Stomach (tissue), 8 donors: ENCODE measurements at regions not wholly inside any gene's neighbourhood (a gene's known extent, or its start where the extent isn't known, plus 50 kb on each side); places are given as distances from the start of the nearest gene placed in this dataset.

Experiments used
- DNase-seq, 2 donors: peaks; one replicate each; pipeline versions ENCODE4 v3.0.0 to v3.0.0-alpha.2; 2013 to 2019
- H3K27ac ChIP-seq, 5 donors: fragments of 200-600 bp in 4 of 5; sonication (generic) in 4 of 5; one replicate each; pipeline ENCODE4 v1.5.1; 2013 to 2019; ENCODE audit warnings: mild to moderate bottlenecking in 1 of 5, moderate library complexity in 1 of 5
- H3K27me3 ChIP-seq, 3 donors: fragments of 200-600 bp; sonication (generic); one replicate each; pipeline ENCODE4 v1.5.1; 2017 to 2019; ENCODE audit warnings: mixed run types in 1 of 3
- H3K36me3 ChIP-seq, 4 donors: fragments of 200-600 bp; sonication (generic); 1 replicate in 3 of 4; 2 replicates in 1 of 4; pipeline ENCODE4 v1.5.1; 2016 to 2019
- H3K4me1 ChIP-seq, 4 donors: fragments of 200-600 bp; sonication (generic); one replicate each; pipeline ENCODE4 v1.5.1; 2016 to 2019
- H3K4me3 ChIP-seq, 4 donors: fragments of 200-600 bp; sonication (generic) in 3 of 4; one replicate each; pipeline ENCODE4 v1.5.1; 2016 to 2019; ENCODE audit warnings: mild to moderate bottlenecking in 1 of 4
- H3K9me3 ChIP-seq, 4 donors: fragments of 200-600 bp; sonication (generic); one replicate each; pipeline ENCODE4 v1.5.1; 2016 to 2019
- CTCF ChIP-seq, 7 experiments: fragments of 450-650 bp in 4 of 7; fragments of 200-600 bp in 3 of 7; sonication (generic) in 3 of 7; IDR thresholded peaks; one replicate each; pipeline ENCODE4 v1.5.1; 2016 to 2019; ENCODE audit warnings: antibody characterized with exemption in 7 of 7, control low read depth in 2 of 7, mild to moderate bottlenecking in 1 of 7
- EP300 ChIP-seq: sonication (generic); formaldehyde crosslinking; IDR thresholded peaks from one replicate; pipeline ENCODE4 v1.6.1; 2017; ENCODE audit warnings: antibody characterized with exemption
- POLR2A ChIP-seq, 4 donors: fragments of 450-650 bp; IDR thresholded peaks; one replicate each; pipeline ENCODE4 v1.6.1; 2016; ENCODE audit warnings: antibody characterized with exemption in 4 of 4, control low read depth in 2 of 4, mild to moderate bottlenecking in 1 of 4, moderate library complexity in 1 of 4
- POLR2AphosphoS5 ChIP-seq, 3 donors: sonication (generic); formaldehyde crosslinking; IDR thresholded peaks; one replicate each; pipeline ENCODE4 v1.6.1; 2016; ENCODE audit warnings: antibody characterized with exemption in 3 of 3
- WGBS, 5 donors: extraction: QIAGEN DNeasy Blood & Tissue Kit in 3 of 5; methylation state at CpG; one replicate each; pipeline versions ENCODE4 v1.1.5 to v1.1.7; 2013 to 2018; 5-methylcytosine and 5-hydroxymethylcytosine counted together
- intact Hi-C: fragments of 100-400 bp; cut with DNase I; formaldehyde crosslinking; loops from one replicate; pipeline ENCODE4 v1.15.1; 2023; ENCODE audit warnings: low total_unique reads
- donor health status: healthy with polysubstance abuse.
- donor health status: Bipolar disorder and iron deficiency.
- donor health status: healthy.

GRCh38 chr12:87608321-87608720 lies 420.9 kb downstream of the C12orf50 start:
- H3K36me3 ChIP-seq: no peaks in the 10 kb centered on the region
- no peaks in the 10 kb centered on the region for H3K27me3 ChIP-seq
- no peak overlapping the region for H3K27ac ChIP-seq
- DNase-seq: no peak
- TF ChIP-seq EP300 (no peak), POLR2A (IDR thresholded peaks at IDR 0.05) (no peak), POLR2AphosphoS5 (IDR thresholded peaks at IDR 0.05) (no peak), CTCF (IDR thresholded peaks at IDR 0.05) (no peak)
- intact Hi-C loops: no loop called here
- 76 to 89% (median 81%) methylated on average over 2 of the region's 2 CpGs for WGBS, 5 donors
- no peaks in the 10 kb centered on the region for H3K9me3 ChIP-seq
- H3K4me1 ChIP-seq: no peaks in the 10 kb centered on the region
- H3K4me3 ChIP-seq: no peak overlapping the region

- no peak overlapping the region for H3K27ac ChIP-seq
- intact Hi-C loops: no loop called here
- no peaks in the 10 kb centered on the region for H3K27me3 ChIP-seq
- H3K9me3 ChIP-seq: no peaks in the 10 kb centered on the region
- no peaks in the 10 kb centered on the region for H3K4me1 ChIP-seq
- WGBS, 5 donors: 40 to 56% (median 49%) methylated on average over 2 of the region's 2 CpGs
- no peaks in the 10 kb centered on the region for H3K36me3 ChIP-seq
- TF ChIP-seq EP300 (no peak), POLR2A (IDR thresholded peaks at IDR 0.05) (no peak), CTCF (IDR thresholded peaks at IDR 0.05) (no peak), POLR2AphosphoS5 (IDR thresholded peaks at IDR 0.05) (no peak)
- H3K4me3 ChIP-seq: no peak overlapping the region
- no peak for DNase-seq
These were observed 425.5 kb downstream of the C12orf50 start for GRCh38 chr12:87603727-87604126.

- intact Hi-C loops: no loop called here
- Histone ChIP-seq H3K27ac (no peak overlapping the region), H3K4me3 (no peak overlapping the region), H3K27me3 (no peaks in the 10 kb centered on the region), H3K9me3 (no peaks in the 10 kb centered on the region), H3K36me3 (no peaks in the 10 kb centered on the region), H3K4me1 (no peaks in the 10 kb centered on the region)
- TF ChIP-seq POLR2AphosphoS5 (IDR thresholded peaks at IDR 0.05): no peak
- no peak for TF ChIP-seq POLR2A (IDR thresholded peaks at IDR 0.05)
- TF ChIP-seq CTCF (IDR thresholded peaks at IDR 0.05): no peak
- no peak for TF ChIP-seq EP300
- peak in 1 of 2 donors; percentile 3 for DNase-seq
- WGBS, 5 donors: 29 to 50% (median 39%) methylated on average over 3 of the region's 3 CpGs
These were observed 429.7 kb downstream of the C12orf50 start for GRCh38 chr12:87599459-87599858.

- no peak overlapping the region for H3K4me3 ChIP-seq
- no peaks in the 10 kb centered on the region for H3K36me3 ChIP-seq
- H3K27ac ChIP-seq: no peak overlapping the region
- intact Hi-C loops: no loop called here
- WGBS, 5 donors: 66 to 80% (median 69%) methylated on average over 3 of the region's 3 CpGs
- no peaks in the 10 kb centered on the region for H3K4me1 ChIP-seq
- H3K27me3 ChIP-seq: no peaks in the 10 kb centered on the region
- no peak for TF ChIP-seq CTCF (IDR thresholded peaks at IDR 0.05)
- H3K9me3 ChIP-seq: no peaks in the 10 kb centered on the region
- no peak for DNase-seq
These were observed 432.1 kb downstream of the C12orf50 start for GRCh38 chr12:87597114-87597513.

GRCh38 chr12:87596636-87597035 lies 432.6 kb downstream of the C12orf50 start:
- intact Hi-C loops: no loop called here
- TF ChIP-seq EP300 (no peak), POLR2AphosphoS5 (IDR thresholded peaks at IDR 0.05) (no peak), CTCF (IDR thresholded peaks at IDR 0.05) (no peak), POLR2A (IDR thresholded peaks at IDR 0.05) (no peak)
- no peak for DNase-seq
- H3K9me3 ChIP-seq: no peaks in the 10 kb centered on the region
- 88 to 99% (median 95%) methylated on average over 1 of the region's 1 CpG for WGBS, 5 donors
- no peaks in the 10 kb centered on the region for H3K27me3 ChIP-seq
- H3K4me3 ChIP-seq: no peak overlapping the region
- no peaks in the 10 kb centered on the region for H3K36me3 ChIP-seq
- H3K27ac ChIP-seq: no peak overlapping the region
- H3K4me1 ChIP-seq: no peaks in the 10 kb centered on the region
